D721Med (cell line): ENCODE measurements at regions not wholly inside any gene's neighbourhood (a gene's known extent, or its start where the extent isn't known, plus 50 kb on each side); places are given as distances from the start of the nearest gene placed in this dataset.
A peak's percentile ranks its signal among the peaks of the same experiment; 100 is the strongest.

ENCODE experiments used
- DNase-seq: peaks from one replicate; pipeline ENCODE4 v3.0.0; 2011; ENCODE audit warnings: low spot score; ENCODE audit not compliant: insufficient read length
- FAIRE-seq: peaks from 2 replicates; lab custom pipeline; 2011; peaks lifted over from hg19 to GRCh38; lab: Jason Lieb, UNC
- CTCF ChIP-seq: IDR thresholded peaks from 2 replicates; pipeline ENCODE4 v1.5.1; 2012; ENCODE audit warnings: mild to moderate bottlenecking, control low read depth; ENCODE audit not compliant: insufficient read depth; ENCODE audit errors: missing control alignments

GRCh38 chr16:63744077-63744874 lies 1377.6 kb downstream of the CDH11 start:
- DNase-seq: no peak
- TF ChIP-seq CTCF: no peak
- FAIRE-seq: no peak

- no peak for TF ChIP-seq CTCF
- DNase-seq (no peak), FAIRE-seq (no peak)
Observed at GRCh38 chr16:63742150-63742549, 1379.7 kb downstream of the CDH11 start.

GRCh38 chr16:63737633-63738032 lies 1384.2 kb downstream of the CDH11 start:
- no peak for DNase-seq
- no peak for TF ChIP-seq CTCF
- no peak for FAIRE-seq

GRCh38 chr16:63735456-63735855 lies 1386.4 kb downstream of the CDH11 start:
- no peak for TF ChIP-seq CTCF
- DNase-seq (no peak), FAIRE-seq (no peak)

- DNase-seq (no peak), FAIRE-seq (no peak)
- TF ChIP-seq CTCF: peak; percentile 19
Observed at GRCh38 chr16:63720848-63721247, 1401.0 kb downstream of the CDH11 start.

GRCh38 chr16:63719926-63720325 lies 1401.9 kb downstream of the CDH11 start:
- DNase-seq (no peak), FAIRE-seq (no peak)

More at GRCh38 chr16:63719926-63720325, 1401.9 kb downstream of the CDH11 start:
- TF ChIP-seq CTCF: no peak
